Neural cell (in vitro differentiated cells): ENCODE measurements at regions not wholly inside any gene's neighbourhood (a gene's known extent, or its start where the extent isn't known, plus 50 kb on each side); places are given as distances from the start of the nearest gene placed in this dataset.

ENCODE experiments used
- EP300 ChIP-seq: fragments of 450-650 bp; conservative IDR thresholded peaks from 2 replicates; pipeline ENCODE4 v1.6.1; 2014; ENCODE audit warnings: antibody characterized with exemption, mild to moderate bottlenecking, moderate library complexity; ENCODE audit not compliant: poor library complexity, severe bottlenecking
- EZH2 ChIP-seq: fragments of 200-600, 300-800 bp; shearing (Covaris generic), sonication (generic); IDR thresholded peaks from 2 replicates; pipeline ENCODE4 v1.6.1; 2014; ENCODE audit warnings: antibody characterized with exemption, low read length, borderline replicate concordance, mild to moderate bottlenecking; ENCODE audit not compliant: insufficient read depth, poor library complexity, severe bottlenecking
- POLR2AphosphoS5 ChIP-seq: IDR thresholded peaks from 2 replicates; pipeline ENCODE4 v1.6.1; 2012
- TF ChIP-seq, protein P1 (sequence below): fragments of 450-650 bp; IDR thresholded peaks from 2 replicates; pipeline ENCODE4 v1.5.1; 2014; ENCODE audit warnings: antibody characterized with exemption, mild to moderate bottlenecking, moderate library complexity; ENCODE audit not compliant: poor library complexity, severe bottlenecking

DNA sequence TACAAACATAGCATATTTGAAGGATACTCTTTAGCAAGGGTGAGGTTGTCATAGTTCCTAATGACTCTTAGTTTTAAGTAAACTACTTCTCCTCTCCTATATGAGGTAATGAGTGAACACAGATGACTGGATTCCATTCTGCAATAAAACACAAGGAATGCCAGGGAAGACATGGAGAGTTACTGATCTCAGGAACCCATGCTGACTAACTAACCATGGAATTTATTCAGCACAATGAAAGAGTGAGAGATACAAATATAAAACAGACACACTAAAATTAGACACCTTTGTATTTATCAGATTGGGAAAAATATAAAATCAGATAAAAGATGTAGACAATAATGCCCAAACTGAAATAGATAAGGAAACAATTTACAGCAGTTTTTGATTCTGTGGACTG, 1525.9 kb upstream of the SLC10A2 start:
- TF ChIP-seq, protein P1, sequence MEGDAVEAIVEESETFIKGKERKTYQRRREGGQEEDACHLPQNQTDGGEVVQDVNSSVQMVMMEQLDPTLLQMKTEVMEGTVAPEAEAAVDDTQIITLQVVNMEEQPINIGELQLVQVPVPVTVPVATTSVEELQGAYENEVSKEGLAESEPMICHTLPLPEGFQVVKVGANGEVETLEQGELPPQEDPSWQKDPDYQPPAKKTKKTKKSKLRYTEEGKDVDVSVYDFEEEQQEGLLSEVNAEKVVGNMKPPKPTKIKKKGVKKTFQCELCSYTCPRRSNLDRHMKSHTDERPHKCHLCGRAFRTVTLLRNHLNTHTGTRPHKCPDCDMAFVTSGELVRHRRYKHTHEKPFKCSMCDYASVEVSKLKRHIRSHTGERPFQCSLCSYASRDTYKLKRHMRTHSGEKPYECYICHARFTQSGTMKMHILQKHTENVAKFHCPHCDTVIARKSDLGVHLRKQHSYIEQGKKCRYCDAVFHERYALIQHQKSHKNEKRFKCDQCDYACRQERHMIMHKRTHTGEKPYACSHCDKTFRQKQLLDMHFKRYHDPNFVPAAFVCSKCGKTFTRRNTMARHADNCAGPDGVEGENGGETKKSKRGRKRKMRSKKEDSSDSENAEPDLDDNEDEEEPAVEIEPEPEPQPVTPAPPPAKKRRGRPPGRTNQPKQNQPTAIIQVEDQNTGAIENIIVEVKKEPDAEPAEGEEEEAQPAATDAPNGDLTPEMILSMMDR: no peak
- TF ChIP-seq EZH2: no peak
- no peak for TF ChIP-seq POLR2AphosphoS5
- TF ChIP-seq EP300: no peak
